HG02623 (cell line): ENCODE measurements at regions not wholly inside any gene's neighbourhood (a gene's known extent, or its start where the extent isn't known, plus 50 kb on each side); places are given as distances from the start of the nearest gene placed in this dataset.
"Not testable (repeated sequence)": the region's sequence is repeated elsewhere in the genome, so short reads cannot be mapped to it uniquely, and the experiment has no call there.

Experiments used
- ATAC-seq: cut with Tn5 transposase; IDR thresholded peaks from one replicate; pipeline ENCODE4 v1.9.1; 2021; ENCODE audit warnings: moderate library complexity; ENCODE audit not compliant: unreplicated experiment

GRCh38 chr16:52113533-52114183 is 433.3 kb downstream of the TOX3 start:
- ATAC-seq = no peak

- ATAC-seq = not testable (repeated sequence)
Observed at GRCh38 chr16:52104993-52105392, 441.9 kb downstream of the TOX3 start.

- no peak for ATAC-seq
Observed at GRCh38 chr16:52103791-52104190, 443.2 kb downstream of the TOX3 start.

GRCh38 chr16:52101246-52101645 is 445.7 kb downstream of the TOX3 start:
- no peak for ATAC-seq

GRCh38 chr16:52099382-52099781 is 447.6 kb downstream of the TOX3 start:
- ATAC-seq = no peak

GRCh38 chr16:52095471-52095870 is 451.5 kb downstream of the TOX3 start:
- no peak for ATAC-seq

GRCh38 chr16:52092126-52092525 is 454.8 kb downstream of the TOX3 start:
- no peak for ATAC-seq

- ATAC-seq = no peak
Observed at GRCh38 chr16:52090080-52090479, 456.9 kb downstream of the TOX3 start.

GRCh38 chr16:52089476-52089875 is 457.5 kb downstream of the TOX3 start:
- no peak for ATAC-seq

GRCh38 chr16:52086901-52087300 is 460.0 kb downstream of the TOX3 start:
- ATAC-seq = no peak

- no peak for ATAC-seq
Observed at GRCh38 chr16:52078716-52079655, 468.0 kb downstream of the TOX3 start.

- no peak for ATAC-seq
Observed at GRCh38 chr16:52077607-52078006, 469.3 kb downstream of the TOX3 start.

GRCh38 chr16:52076801-52077201 is 470.1 kb downstream of the TOX3 start:
- no peak for ATAC-seq

GRCh38 chr16:52076332-52076731 is 470.6 kb downstream of the TOX3 start:
- no peak for ATAC-seq

GRCh38 chr16:52074133-52074532 is 472.8 kb downstream of the TOX3 start:
- ATAC-seq = no peak

- ATAC-seq = no peak
Observed at GRCh38 chr16:52073024-52073423, 473.9 kb downstream of the TOX3 start.

- ATAC-seq = no peak
Observed at GRCh38 chr16:52071101-52071500, 475.8 kb downstream of the TOX3 start.

GRCh38 chr16:52070341-52071057 is 476.4 kb downstream of the TOX3 start:
- ATAC-seq = no peak

GRCh38 chr16:52069866-52070265 is 477.1 kb downstream of the TOX3 start:
- no peak for ATAC-seq

GRCh38 chr16:52068447-52069074 is 478.4 kb downstream of the TOX3 start:
- no peak for ATAC-seq

GRCh38 chr16:52066962-52067361 is 480.0 kb downstream of the TOX3 start:
- ATAC-seq = no peak
